NCI-H1048 (cell line): ENCODE measurements at regions not wholly inside any gene's neighbourhood (a gene's known extent, or its start where the extent isn't known, plus 50 kb on each side); places are given as distances from the start of the nearest gene placed in this dataset.
"Not testable (repeated sequence)": the region's sequence is repeated elsewhere in the genome, so short reads cannot be mapped to it uniquely, and the experiment has no call there.

Experiments
- DNase-seq: peaks from one replicate; lab custom pipeline; 2025; lab: John Stamatoyannopoulos, UW

- DNase-seq, result no peak
Observed at GRCh38 chr9:28471261-28471660, 898.0 kb upstream of the C9orf72 start.

- no peak for DNase-seq
Observed at GRCh38 chr9:28487561-28487960, 914.3 kb upstream of the C9orf72 start.

- DNase-seq, result no peak
Observed at GRCh38 chr9:28491121-28491520, 917.8 kb upstream of the C9orf72 start.

- DNase-seq, result not testable (repeated sequence)
Observed at GRCh38 chr9:28498168-28498567, 924.9 kb upstream of the C9orf72 start.

- DNase-seq, result no peak
Observed at GRCh38 chr9:28502189-28502588, 928.9 kb upstream of the C9orf72 start.

- no peak for DNase-seq
Observed at GRCh38 chr9:28502741-28503140, 929.5 kb upstream of the C9orf72 start.

- no peak for DNase-seq
Observed at GRCh38 chr9:28503573-28503972, 930.3 kb upstream of the C9orf72 start.

- DNase-seq, result no peak
Observed at GRCh38 chr9:28518439-28518838, 945.2 kb upstream of the C9orf72 start.

GRCh38 chr9:28524309-28524708, 951.0 kb upstream of the C9orf72 start:
- DNase-seq, result not testable (repeated sequence)

- no peak for DNase-seq
Observed at GRCh38 chr9:28528049-28528448, 954.8 kb upstream of the C9orf72 start.

GRCh38 chr9:28538132-28538531, 964.9 kb upstream of the C9orf72 start:
- DNase-seq, result no peak

GRCh38 chr9:28539434-28540070, 966.3 kb upstream of the C9orf72 start:
- no peak for DNase-seq

GRCh38 chr9:28542928-28543327, 969.6 kb upstream of the C9orf72 start:
- DNase-seq, result no peak

GRCh38 chr9:28547527-28547926, 974.2 kb upstream of the C9orf72 start:
- DNase-seq, result no peak

- no peak for DNase-seq
Observed at GRCh38 chr9:28563291-28563934, 990.1 kb upstream of the C9orf72 start.

- no peak for DNase-seq
Observed at GRCh38 chr9:28583832-28584231, 1010.6 kb upstream of the C9orf72 start.

- no peak for DNase-seq
Observed at GRCh38 chr9:28584542-28584941, 1011.3 kb upstream of the C9orf72 start.

GRCh38 chr9:28587052-28587451, 1013.8 kb upstream of the C9orf72 start:
- no peak for DNase-seq

- no peak for DNase-seq
Observed at GRCh38 chr9:28598408-28598807, 1025.1 kb upstream of the C9orf72 start.

- no peak for DNase-seq
Observed at GRCh38 chr9:28600226-28600625, 1026.9 kb upstream of the C9orf72 start.

GRCh38 chr9:28607843-28608242, 1034.6 kb upstream of the C9orf72 start:
- no peak for DNase-seq

- DNase-seq, result no peak
Observed at GRCh38 chr9:28610339-28610738, 1037.1 kb upstream of the C9orf72 start.

- DNase-seq, result no peak
Observed at GRCh38 chr9:28616310-28616709, 1043.0 kb upstream of the C9orf72 start.

GRCh38 chr9:28620011-28620410, 1046.7 kb upstream of the C9orf72 start:
- no peak for DNase-seq
